Right ventricle myocardium superior (tissue), 1 donor: ENCODE measurements at regions not wholly inside any gene's neighbourhood (a gene's known extent, or its start where the extent isn't known, plus 50 kb on each side); places are given as distances from the start of the nearest gene placed in this dataset.

Source experiments
- ATAC-seq: fragments of 200-7000 bp; cut with Tn5 transposase; one replicate; pipeline ENCODE4 v1.9.1; 2020; ENCODE audit warnings: mild to moderate bottlenecking; ENCODE audit not compliant: poor library complexity
- DNase-seq: peaks from one replicate; pipeline ENCODE4 v3.0.0-alpha.2; 2020
- intact Hi-C: fragments of 100-400 bp; cut with DNase I; formaldehyde crosslinking; loops from one replicate; pipeline ENCODE4 v1.11.2; 2022
- donor health status: DM: no; HTN: yes; CAD: no; lungs with severe emphysema.

GRCh38 chr2:187274146-187274545 is 173.9 kb downstream of the CALCRL start:
- DNase-seq: no peak

DNA sequence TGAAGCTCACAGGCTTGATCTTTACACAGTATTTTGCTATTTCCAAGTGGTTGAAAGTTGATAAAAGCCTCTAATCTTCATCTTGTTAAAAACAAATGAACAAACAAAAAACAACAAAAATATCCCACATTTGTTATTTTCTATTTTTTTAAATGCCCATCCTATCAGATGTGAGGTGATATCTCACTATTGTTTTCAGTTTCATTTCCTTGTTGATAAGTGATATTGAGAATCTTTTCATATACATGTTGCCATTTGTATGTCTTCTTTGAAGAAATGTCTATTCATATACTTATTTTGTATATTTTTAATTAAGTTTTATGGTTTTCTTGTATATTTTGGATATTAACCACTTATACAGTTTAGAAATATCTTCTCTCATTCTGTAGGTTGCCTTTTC is 175.8 kb downstream of the CALCRL start:
- no peak for ATAC-seq
- intact Hi-C loops: no loop called here

More at GRCh38 chr2:187274146-187274545, 173.9 kb downstream of the CALCRL start:
- ATAC-seq: no peak
- intact Hi-C loops: no loop called here

DNA sequence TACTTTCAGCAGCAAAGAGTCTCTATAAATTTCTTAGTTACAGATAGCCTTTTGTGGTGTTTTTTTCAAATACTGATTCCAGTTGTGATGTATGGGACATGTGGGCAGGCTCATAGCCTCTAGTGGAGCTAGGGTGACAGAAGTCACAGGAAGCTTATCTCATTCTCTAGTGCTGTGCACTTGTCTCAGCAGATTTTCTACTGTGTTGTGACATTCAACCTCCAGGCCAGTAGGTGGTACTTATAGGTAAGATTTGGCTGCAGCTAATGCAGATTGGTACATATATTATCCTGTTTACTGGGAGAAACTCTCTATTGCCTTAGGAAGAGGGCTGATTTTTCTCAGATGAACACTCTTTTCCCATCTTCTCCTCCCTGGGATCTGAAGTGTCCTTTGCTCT is 176.2 kb downstream of the CALCRL start:
- no peak for ATAC-seq
- intact Hi-C loops: no loop called here
- DNase-seq: no peak

More for the DNA sequence above, 175.8 kb downstream of the CALCRL start:
- DNase-seq: no peak

- ATAC-seq (no peak), DNase-seq (no peak)
- intact Hi-C loops: no loop called here
These were observed 181.4 kb downstream of the CALCRL start for GRCh38 chr2:187266645-187267044.

DNA sequence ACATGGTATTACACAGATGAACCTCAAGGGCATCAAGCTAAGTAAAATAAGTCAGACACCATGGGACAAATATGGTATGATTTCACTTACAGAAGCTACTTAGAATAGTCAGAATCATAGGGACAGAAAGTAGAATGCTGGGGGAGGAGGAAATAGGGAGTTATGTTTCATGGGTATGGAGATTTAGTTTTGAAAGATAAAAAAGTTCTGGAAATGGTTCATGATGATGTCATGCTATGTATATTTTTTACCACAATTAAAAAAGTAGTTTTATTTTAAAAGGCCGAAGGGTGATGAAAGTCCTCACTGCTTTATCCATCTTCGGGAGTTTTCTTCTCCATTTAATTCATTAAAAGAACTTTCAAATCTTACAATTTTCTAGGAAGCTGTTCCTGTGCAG is 181.9 kb downstream of the CALCRL start:
- ATAC-seq: no peak
- no peak for DNase-seq
- intact Hi-C loops: no loop called here

- intact Hi-C loops: no loop called here
- DNase-seq: no peak
- ATAC-seq: no peak
These were observed 183.4 kb downstream of the CALCRL start for GRCh38 chr2:187264612-187265011.

GRCh38 chr2:187263675-187264560 is 184.1 kb downstream of the CALCRL start:
- ATAC-seq: no peak
- no peak for DNase-seq
- intact Hi-C loops: no loop called here

GRCh38 chr2:187261705-187262104 is 186.3 kb downstream of the CALCRL start:
- DNase-seq (no peak), ATAC-seq (no peak)
- intact Hi-C loops: no loop called here

DNA sequence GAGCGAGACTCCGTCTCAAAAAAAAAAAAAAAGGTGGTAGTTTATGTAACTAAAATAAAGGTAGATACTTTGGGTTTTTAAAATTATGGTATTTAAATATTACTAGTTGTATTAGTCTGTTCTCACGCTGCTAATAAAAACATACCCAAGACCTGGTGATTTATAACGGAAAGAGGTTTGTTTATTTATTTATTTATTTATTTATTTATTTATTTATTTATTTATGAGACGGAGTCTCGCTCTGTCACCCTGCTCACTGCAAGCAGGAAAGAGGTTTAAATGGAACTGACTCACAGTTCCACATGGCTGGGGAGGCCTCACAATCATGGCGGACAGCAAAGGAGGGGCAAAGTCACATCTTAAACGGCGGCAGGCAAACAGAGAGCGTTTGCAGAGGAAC is 196.0 kb downstream of the CALCRL start:
- DNase-seq: no peak
- no peak for ATAC-seq
- intact Hi-C loops: no loop called here

DNA sequence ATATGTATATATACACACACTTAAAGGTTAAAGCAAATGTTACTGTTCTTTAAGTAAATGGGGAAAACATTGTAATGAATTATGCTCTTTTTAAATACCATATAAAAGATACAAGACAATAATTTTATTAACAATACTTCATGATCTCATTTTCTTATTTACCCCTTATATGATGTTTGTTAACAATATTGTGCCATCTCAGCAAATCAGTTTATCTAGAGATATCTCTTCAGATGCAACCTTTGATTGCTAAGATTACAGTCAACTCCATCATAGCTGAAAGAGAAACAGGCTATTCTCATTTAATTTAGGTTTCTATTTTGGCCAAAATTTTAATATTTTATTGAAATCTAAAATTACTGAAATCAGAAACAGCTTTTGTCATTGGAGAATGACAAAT is 197.9 kb downstream of the CALCRL start:
- no peak for ATAC-seq
- intact Hi-C loops: no loop called here

DNA sequence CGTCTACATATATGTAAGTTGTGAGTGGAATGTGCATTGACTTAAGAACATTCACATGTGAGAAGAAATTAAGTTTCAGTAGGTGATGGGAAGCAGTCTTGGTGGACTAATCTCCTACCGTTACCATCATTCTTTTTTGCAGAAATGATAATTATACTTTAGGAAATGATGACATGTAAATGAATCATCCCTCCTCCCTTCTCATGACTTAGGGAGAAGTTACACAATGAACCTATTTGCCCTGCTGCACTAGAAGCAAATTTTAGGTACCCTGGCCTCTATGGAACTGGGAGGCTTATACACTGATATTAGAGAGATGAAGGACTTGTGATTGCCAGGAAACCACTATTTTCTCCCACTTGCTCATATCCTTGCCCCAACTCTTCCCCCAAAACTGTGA is 214.2 kb downstream of the CALCRL start:
- no peak for DNase-seq
- ATAC-seq: no peak
- intact Hi-C loops: no loop called here

More for the DNA sequence above, 197.9 kb downstream of the CALCRL start:
- no peak for DNase-seq

DNA sequence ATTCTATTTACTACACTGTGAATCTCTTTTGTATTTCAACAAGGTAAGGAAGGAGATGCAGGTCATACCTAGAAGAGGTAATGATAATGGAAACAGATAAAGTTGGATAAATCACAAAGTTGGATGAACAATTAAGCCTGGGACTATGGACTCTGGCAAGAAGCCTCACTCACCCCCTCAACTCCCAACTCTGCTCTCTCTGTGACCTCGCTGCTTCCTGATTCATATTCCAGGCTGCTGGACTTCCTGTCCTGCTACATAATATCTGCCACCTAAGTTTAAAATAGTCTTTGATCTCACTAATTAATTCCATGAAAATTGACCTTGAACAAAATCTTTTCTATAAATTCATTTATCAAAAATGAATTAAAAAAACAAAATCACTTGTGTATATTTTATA is 215.3 kb downstream of the CALCRL start:
- intact Hi-C loops: no loop called here
- DNase-seq (no peak), ATAC-seq (no peak)

GRCh38 chr2:187230088-187230487 is 218.0 kb downstream of the CALCRL start:
- ATAC-seq: no peak
- no peak for DNase-seq
- intact Hi-C loops: no loop called here

DNA sequence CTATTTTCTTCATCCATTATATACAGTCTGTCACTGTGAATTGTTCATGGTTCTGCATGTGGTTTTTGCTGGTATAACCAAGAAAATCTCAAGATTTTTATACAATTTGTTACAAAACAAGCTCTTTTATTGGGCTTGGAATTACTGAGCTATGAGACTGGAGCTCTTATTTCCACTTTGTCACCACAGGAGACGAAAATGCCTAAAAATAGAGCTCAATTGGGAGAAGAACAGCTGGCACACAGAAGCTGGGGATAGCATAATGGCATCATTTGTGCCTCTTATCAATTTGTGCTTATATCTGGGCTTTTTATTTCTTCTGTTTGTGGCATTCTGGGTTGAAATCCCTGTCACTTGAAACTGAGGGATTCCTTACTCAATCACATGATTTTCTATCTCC is 219.1 kb downstream of the CALCRL start:
- DNase-seq (no peak), ATAC-seq (no peak)
- intact Hi-C loops: no loop called here

DNA sequence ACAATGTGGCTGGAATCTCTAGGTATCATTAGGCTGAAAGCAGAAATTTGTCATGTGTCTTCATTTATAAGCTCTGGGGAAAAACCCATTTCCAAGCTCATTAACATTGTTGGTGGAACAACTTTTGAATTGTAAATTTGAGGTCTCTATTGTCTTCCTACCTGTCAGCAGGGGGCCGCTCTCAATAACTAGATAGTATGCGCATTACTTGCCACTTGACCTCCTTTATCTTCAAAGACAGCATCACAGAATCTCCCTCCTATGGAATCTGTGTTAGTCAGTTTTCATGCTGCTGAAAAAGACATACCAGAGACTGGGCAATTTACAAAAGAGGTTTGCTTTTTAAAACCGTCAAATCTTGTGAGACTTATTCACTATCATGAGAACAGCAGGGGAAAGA is 223.1 kb downstream of the CALCRL start:
- no peak for ATAC-seq
- intact Hi-C loops: no loop called here
- DNase-seq: no peak

DNA sequence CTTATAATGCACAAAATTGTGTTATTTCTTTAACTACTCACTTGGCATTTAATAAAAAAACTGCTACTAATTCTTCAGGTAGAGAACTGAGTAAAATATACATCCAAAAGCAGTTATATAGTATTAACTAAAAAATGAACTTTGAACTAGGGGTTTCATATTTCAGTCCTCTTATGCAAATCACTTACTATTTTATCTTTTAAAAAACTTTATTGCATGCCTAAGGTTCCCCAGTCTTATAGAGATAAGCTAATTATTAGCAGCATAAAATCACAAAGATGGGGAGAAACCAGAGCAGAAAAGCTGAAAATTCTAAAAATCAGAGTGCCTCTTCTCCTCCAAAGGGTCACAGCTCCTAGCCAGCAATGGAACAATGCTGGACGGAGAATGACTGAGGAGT is 228.0 kb downstream of the CALCRL start:
- intact Hi-C loops: no loop called here
- no peak for ATAC-seq

GRCh38 chr2:187215532-187216240 is 232.4 kb downstream of the CALCRL start:
- ATAC-seq (no peak), DNase-seq (no peak)
- intact Hi-C loops: no loop called here

More for the DNA sequence above, 228.0 kb downstream of the CALCRL start:
- no peak for DNase-seq

GRCh38 chr2:187214306-187214705 is 233.7 kb downstream of the CALCRL start:
- intact Hi-C loops: no loop called here
- no peak for ATAC-seq
- DNase-seq: no peak

- ATAC-seq (no peak), DNase-seq (no peak)
- intact Hi-C loops: no loop called here
These were observed 234.3 kb downstream of the CALCRL start for GRCh38 chr2:187213798-187214197.

DNA sequence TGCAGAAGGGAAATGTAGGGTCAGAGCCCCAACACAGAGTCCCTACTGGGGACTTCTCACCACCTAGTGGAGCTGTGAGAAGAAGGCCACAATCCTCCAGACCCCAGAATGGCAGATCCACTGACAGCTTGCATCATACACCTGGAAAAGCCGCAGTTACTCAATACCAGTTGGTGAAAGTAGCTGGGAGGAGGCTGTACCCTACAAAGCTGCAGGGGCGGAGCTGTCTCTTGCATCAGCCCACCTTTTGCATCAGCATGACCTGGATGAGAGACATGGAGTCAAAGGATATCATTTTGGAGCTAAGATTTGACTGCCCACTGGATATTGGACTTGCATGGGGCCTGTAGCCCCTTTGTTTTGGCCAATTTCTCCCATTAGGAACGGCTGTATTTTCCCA is 237.3 kb downstream of the CALCRL start:
- intact Hi-C loops: no loop called here
- DNase-seq (no peak), ATAC-seq (no peak)
